ENCODE measurements at regions not wholly inside any gene's neighbourhood (a gene's known extent, or its start where the extent isn't known, plus 50 kb on each side); places are given as distances from the start of the nearest gene placed in this dataset.

DNA sequence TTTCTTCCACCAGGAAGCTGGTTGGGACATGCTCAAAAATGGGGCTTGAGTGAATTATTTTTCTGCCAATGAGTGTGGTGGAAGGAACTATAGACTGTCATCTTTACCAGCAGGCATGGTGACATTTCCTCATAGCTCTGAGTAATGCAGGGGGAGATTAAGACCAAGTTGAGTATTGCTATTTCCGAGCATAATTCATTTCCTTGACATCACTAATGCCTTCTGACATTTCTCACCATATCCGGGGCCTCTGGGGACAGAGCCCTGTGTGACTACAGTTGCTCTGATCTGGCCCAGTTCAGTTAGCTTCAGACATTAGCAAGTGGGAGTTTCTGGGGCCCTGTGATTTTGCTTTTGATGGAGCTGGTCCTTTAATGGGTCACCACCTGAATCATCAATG, 410.4 kb downstream of the MEIS1 start:
- DNase-seq: no peak

DNA sequence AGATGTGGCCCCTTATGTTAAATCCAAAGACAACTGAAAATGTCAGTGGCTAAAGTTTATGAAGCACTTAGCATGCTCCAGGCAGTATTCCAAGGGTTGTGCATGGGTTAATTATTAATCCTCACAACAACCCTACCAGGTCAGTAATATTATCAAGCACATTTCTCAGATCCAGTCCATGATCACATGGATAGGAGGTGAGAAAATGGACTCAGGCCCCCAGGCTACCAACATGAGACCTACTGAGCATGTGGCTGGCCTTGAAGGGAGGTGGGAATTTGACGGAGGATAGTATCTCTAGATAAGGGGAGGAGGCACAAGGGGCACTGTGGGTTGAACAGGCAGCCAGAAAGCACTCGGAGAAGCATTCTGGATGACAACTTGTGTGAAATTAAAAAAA, 412.0 kb downstream of the MEIS1 start:
- no peak for DNase-seq

DNA sequence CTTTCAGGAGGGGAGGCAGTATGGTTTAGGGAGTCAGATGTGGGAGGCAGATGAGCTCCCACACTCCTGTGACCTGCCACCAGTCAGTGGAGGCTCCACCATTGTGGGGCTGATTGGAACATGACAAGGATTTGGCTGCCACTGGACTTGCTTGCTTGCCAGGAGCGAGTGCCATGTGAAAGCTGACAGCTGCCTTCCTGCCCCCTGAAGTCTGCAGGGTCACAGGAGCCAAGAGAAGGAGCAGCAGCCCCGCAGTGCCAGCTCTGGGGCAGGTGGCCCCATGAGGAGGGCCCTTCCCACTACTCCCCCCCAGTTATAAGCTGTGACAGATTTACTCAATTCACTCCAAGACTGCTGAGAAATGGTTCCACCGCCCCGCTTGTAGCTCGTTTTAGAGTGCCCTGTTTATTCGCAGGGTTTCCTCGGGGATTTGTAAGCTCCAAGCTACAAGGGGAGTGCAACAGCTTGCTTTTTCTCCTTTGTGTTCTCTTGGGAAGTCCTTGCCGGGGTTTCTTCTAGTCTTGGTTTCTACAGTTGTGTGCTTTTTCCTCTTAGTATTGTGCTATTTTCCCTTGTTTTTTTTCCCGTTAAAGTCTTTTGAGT, 414.3 kb downstream of the MEIS1 start:
- DNase-seq: peak in 2 of 56 donors; percentile 3 to 7

DNA sequence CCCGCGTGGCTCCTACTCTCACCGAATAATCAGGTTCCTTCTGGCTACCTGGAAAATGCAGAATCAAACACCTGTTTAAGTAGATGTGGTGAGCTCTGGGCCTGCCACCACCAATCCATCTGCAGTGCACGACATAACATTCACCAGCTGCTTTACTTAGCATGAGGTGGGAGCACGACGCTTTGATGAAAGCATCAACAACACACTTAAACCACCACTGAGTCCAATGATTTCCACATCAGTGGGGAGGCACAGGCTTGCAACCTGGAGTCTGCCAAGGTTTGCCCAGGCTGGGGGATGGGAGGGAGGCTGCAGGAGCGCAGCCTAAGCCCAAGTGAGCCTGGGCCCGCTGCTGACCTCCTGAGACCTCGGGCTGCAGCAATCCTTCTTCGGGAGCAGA, 415.5 kb downstream of the MEIS1 start:
- DNase-seq: no peak

DNA sequence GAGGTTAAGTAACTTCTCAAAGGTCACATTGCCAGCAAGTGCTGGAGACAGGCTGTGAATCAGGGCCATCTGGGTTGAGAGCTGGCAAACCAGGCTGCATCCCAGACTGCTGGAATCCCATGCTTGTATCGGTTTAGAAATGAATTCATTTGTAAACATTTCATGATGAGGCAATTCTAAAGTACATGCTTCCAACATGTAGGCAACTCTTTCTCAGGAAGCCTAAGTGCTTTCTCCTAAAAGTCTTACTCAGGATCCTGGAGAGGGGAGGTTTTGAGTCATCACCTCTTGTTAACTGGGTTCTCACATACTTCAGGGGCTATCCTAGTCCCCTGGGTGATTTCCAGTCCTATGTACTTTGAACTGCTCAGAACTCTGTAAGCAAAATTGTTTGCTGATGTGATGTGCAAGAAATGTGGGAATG, 416.5 kb downstream of the MEIS1 start:
- DNase-seq: peak in 1 of 56 donors; percentile 0

DNA sequence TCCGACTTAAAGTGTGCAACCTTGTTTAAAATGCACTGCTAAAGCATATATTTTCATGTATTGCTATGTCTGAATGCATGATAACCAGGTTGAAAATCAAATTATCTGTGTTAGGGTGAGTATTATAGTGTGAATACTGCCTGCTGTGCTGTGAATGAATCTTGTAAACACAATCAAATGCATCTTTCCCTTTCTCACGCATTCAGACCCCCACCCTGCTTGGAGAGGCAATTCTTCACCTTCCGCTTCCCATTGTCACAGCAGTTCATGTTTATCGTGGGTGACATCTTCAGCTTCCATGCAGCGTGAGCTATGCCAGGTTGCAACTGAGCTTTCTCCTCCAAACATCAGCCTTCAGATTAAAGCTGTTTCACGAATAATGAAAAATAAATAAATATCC, 418.0 kb downstream of the MEIS1 start:
- no peak for DNase-seq

DNA sequence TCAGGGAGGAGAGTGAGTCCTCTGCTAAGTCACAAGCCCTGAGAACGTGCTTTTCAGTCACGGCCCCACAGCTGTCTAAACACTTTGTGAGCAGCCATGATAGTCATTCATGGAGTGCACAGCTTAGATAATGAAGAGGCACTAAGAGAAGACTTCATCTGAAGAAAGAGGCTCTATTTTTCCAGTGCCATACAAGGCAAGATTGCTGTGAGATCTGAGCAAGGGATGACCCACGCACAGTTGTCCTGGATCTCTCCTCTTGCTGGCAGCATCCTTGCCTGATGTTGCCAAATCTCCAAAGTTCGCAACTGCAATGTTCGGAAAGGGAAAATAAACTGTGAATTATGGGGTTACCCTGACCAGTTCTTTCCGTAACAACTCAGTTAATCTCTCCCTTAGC, 418.7 kb downstream of the MEIS1 start:
- DNase-seq: no peak

DNA sequence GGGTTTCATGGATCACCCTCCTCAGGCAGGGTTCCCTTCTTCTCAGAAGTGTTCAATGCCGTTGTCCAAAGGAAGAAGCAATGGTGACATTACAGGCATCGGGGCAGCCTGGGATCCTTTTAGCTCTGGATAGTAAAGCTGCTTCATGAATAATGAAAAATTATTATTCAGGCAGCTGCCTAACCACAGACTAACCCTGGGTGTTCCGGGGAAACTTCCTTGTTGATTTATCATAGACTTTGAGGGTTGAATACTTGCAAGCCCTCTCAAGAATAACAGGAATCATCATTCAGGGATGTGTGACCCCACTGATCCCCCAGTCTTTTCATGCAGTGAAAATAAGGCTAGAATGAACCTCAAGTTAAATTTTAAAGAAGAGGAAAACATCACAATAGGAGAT, 419.4 kb downstream of the MEIS1 start:
- DNase-seq: no peak

DNA sequence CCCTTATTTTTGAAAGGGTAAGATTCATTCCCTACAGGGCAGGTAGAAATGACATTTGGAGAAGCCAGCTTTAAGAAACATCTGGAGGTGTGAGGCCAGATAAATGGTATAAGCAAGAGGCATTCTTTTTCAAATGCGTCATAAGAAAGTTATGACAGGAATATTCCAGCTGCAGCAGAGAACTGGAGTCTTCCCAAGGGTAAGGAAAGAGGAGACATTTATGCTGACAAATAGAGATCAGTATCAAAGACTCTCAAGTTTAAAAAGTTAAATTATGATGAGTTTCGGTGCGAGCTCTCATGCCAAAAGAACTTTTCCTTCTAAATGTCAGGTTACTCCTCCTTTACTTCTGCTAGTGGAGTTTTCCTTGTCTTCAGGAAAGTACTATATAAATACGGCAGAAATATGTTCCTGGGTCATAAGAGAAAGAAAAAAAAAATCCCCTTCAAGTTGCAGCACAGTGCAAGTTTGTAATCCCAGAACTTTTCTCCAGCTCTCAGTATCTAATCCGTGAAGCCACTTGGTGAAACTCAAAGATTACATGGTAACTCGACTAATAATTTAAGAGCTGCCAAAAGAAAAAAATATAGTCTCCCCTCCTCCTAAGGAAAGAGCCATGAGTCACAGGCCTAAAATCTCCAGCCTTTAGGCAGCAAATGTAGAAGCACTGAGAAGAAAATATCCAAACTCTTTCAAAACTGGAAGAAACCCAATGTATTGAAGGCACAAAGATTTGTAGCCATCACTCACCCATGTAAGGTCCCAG, 428.1 kb downstream of the MEIS1 start:
- DNase-seq: no peak

DNA sequence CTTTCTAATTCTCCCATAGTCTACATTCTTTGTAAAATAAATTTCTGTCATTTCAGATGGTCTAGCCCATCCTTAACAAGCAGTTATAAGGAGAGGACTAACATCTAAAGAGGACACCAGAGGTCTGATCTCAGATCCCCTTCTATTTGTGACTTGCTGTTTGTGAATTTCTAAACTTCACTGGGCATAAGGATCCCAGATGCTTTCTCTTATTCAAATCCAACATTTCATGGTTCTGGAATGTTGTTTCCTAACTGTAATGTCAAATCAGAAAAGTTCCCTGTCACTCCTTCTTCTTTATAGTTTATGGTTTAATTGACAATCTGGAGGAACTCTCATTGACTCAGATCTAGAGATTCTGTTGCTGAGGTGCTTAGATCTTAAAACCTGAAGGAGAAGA, 430.2 kb downstream of the MEIS1 start:
- no peak for DNase-seq

DNA sequence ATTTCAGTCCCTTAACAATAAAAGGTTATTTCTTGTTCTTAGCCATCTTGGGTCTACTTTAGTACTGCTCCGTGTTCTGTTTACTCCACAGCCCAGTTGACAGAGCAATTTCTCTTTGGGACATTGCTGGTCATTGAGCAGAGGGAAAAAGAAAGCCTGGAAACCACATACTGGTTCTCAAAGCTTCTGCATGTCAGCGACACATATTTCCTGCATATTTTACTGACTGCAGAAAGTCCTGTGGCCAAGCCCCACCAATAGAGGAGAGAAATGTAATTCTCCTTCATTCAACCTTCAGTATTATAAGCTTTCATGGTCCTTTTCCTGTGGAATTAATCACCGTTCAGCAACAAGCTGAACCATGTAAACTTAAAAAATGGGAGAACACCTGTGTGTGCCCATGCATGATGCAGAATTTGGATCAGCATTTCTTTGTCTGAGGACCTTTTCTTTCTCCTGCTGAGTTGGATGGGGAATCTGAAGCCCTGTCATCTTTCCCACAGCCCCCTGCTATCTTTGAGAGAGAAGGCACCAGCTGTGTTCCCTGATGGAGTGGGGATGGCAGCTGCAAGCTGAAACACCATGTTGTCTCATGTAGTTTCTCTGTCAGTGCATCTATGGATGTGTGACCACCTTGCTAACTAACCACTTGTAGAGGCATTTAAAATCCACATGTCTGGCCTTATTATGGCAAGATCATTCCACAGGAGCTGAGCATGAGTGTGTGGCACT, 431.6 kb downstream of the MEIS1 start:
- DNase-seq: no peak

DNA sequence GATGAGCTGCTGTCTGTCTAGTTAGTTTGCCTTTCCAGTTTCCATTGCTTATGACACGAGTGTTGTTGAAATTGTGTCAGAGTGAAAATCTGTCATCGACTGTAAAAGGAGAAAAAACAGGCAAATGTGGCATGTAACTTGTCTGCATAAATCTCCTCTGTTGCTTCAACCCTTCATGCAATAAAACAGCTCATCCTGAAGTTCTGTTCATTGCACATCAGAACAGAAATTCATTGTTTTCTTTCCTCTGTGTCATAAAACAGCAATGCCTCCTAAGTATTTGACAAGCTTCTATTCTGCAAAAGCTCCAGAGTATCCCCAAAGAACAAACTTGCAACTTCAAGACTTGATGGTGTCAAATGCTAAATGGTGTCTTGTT, 432.1 kb downstream of the MEIS1 start:
- DNase-seq: no peak

DNA sequence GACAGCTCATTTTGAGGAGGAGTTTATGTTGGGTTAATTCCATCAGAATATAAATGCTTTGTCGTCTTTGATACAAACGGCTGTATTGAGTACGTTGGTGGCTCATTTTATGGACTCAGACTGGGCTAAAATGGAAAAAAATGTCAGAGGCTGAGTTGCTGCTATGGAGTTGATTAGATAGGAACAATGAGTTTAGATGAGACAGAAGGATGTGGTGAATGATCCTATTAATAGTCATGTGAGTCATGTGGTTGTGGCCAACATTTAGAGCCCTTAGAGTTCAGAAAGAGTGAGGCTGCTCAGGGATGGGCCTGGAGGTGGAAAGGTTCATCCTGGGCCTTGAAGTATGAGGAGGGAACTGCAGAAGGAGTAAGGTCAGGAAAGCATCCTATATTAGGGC, 434.2 kb downstream of the MEIS1 start:
- no peak for DNase-seq

DNA sequence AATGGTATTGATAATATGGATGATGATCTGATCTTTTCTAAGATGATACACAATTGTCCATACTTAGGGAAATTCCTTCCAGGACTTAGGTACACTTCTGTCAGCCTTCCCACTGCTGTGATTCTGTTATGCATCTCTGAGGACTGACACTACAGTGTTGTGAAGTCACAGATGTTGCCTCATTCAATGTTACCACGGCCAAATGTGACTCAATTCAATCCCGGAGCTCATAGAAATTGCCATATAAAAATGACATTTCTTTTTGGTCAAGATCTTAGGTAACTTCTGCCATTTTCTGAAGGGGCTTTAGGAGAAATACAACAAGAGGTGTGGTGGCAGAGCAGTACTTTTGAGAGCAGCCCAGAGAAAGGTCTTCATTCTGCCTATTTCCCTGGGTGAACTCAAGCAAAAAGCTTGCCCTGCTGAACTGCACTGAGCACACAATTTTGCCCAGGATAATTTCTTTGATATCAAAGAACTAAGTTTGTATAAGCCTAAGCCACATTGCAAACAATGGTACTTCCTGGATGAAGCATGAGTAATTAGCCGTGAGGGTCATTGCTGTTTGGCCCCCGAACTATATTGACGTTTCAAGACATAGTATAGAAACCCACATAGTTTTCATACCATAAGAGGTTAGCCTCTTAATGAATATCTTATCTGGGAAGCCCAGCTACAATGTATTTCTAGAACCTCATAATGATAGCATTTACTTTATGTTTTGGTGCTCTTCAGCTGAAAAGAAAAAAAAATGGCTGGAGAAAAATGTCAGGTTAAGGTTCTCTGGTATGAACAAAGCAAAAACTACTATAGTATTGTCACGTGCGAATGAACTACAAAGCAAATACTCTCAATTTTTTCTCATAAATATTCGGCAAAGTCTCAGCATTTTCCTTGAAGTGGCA, 437.4 kb downstream of the MEIS1 start:
- DNase-seq: no peak

DNA sequence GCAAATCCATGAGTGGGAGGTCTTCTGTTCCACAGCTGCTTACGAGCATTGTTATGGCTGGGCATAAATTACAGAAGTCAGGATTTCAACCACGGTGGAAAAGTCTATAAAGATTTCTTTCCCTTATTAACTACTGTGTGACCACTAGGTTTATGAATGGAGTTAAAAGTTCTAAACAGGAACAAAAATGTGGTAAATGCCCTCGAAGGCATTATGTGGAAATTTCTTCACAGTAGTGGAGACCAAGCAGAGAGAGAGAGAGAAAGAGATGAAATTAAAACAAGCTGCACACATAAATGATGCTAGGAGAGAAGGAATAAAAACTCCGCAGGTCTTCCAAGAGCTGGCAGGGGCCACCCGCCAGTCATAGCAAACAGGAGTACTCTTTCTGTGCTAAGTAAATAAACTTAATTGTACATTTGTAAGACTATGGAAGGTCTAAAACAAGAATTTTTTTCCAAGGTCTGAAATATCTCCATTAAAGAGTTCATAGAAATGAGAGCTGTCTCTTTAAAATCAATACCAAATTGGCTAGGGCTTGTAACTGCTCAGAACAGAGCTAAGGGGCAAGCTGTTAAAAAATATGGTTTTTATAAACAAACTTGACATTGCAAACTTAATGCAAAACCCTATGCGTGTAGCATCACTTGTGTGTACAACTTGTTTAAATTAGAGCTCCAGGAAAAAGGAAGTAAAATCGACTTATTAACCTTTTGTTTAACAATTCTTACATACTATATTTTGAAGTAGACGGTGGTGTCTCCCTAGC, 438.2 kb downstream of the MEIS1 start:
- DNase-seq: no peak

DNA sequence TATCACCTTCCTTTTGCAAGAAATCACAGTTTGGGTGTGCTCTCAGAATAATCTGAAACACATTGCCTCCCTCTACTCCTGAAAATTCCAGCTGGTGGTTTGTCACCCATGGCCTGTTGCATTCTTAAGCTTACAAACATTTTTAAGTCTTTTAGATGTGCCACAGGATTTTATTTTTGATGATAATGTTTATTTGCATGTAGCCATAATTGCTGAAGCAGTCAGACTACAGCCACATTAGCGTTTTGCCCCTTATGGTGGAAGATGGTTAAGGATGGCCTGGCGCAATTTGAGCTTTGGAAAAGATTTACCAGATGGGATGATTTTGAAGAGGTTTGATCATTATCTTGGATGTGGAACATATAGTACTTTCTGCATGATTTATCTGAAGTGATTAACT, 439.5 kb downstream of the MEIS1 start:
- no peak for DNase-seq

DNA sequence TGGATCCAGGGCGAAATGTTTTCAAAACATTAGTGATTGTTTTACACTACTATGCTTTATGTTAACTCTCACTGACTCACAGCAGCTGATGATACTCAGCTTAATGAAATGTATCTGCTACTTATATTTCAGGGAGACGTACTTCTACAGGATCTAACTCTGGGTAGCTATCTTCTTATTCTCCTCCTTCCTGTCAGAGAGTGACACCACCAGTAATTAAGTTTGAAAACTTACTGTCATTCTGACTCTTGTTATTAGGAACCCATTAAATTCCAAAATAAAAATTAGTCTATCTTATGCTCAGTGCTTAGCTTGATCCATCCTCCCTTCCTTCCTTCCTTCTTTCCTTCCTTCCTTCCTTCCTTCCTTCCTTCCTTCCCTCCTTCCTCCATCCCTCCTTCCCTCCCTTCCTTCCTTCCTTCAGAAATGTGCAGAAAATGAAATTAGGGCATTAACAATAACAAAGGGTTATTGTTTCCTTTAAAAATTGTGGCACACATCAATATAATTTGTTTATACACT, 441.1 kb downstream of the MEIS1 start:
- DNase-seq: no peak

DNA sequence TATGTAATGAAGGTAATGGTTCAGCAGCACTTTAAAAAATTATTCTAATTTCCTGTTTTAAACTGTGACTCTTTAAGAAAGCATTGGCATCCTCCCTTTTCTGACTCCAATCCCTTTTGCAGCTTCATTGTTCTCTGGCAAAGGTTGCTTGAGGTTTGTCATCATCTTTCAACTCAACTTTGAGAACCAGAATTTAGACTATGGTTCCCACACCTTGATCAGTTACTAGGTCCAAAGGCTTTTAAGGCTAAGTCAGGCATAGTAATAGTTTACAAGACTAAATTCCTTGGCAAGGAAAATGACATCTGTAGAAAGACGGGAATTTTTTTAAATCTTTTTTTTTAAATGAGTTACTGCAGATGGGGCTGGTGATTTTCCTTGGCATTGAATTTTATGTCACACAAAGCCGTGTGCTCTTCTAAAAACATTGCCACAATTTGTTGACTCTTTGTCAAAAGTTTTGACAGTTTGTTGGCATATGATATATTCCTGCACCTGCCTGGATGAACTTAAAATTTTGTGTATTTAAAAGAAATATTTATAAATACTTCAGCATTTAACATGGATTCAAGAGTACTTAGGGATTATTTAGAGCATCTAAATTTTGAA, 451.0 kb downstream of the MEIS1 start:
- no peak for DNase-seq

DNA sequence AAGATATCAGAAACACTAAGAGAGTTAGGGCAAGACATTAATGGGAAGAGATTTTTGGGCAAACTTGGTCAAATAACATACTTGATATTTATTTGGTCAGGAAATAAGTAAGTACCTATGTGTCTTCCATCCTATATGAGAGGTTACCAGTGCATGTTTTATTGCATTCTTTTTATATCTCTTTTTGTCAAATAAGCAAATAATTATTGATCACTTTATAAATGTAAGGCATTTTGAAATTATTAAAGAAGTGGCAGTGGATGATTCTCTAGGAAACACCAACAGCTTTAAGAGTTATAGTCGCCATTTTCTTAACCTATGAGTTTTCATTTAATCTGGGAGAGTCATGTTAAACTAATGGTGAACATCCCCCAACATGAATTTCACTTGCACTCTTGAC, 453.3 kb downstream of the MEIS1 start:
- no peak for DNase-seq

Data from amygdala (tissue), 56 donors.